ENCODE measurements at regions not wholly inside any gene's neighbourhood (a gene's known extent, or its start where the extent isn't known, plus 50 kb on each side); places are given as distances from the start of the nearest gene placed in this dataset.

DNA sequence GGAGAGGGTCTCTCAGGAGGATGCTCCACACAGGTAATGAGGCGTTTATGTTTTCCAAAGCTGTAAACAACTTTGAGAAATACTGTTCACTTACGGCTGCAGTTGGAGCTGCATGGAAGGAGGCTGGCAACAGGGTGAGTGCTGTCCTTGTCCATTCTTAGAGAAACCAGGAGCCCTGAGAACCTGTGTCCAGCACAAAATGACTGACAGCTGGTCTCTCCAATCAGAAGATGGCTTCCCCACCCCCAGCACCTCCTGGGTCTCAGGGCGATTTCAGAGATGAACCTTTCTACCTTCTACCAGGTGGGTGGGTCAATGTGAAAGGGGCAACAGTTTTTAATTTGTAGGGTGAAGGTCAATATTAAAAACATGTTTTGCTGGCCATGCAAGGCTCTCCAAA lies 353.6 kb downstream of the NPHP4 start:
- H2AFZ ChIP-seq (ENCODE audit: low read length), result no peak overlapping the region
- H3K79me2 ChIP-seq (ENCODE audit: insufficient read depth, low read length), result no peaks in the 10 kb centered on the region
- H3K27ac ChIP-seq (ENCODE audit: low read depth, low read length), result no peak overlapping the region
- no peak overlapping the region for H3K4me3 ChIP-seq (ENCODE audit: insufficient read depth, low read length)
- H3K27me3 ChIP-seq (ENCODE audit: insufficient read depth, low read length), result no peaks in the 10 kb centered on the region
- TF ChIP-seq, protein P1, sequence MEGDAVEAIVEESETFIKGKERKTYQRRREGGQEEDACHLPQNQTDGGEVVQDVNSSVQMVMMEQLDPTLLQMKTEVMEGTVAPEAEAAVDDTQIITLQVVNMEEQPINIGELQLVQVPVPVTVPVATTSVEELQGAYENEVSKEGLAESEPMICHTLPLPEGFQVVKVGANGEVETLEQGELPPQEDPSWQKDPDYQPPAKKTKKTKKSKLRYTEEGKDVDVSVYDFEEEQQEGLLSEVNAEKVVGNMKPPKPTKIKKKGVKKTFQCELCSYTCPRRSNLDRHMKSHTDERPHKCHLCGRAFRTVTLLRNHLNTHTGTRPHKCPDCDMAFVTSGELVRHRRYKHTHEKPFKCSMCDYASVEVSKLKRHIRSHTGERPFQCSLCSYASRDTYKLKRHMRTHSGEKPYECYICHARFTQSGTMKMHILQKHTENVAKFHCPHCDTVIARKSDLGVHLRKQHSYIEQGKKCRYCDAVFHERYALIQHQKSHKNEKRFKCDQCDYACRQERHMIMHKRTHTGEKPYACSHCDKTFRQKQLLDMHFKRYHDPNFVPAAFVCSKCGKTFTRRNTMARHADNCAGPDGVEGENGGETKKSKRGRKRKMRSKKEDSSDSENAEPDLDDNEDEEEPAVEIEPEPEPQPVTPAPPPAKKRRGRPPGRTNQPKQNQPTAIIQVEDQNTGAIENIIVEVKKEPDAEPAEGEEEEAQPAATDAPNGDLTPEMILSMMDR (IDR thresholded peaks at IDR 0.05; ENCODE audit: extremely low read depth, low read depth, low read length), result no peak
- H3K36me3 ChIP-seq (ENCODE audit: insufficient read depth, low read length), result no peaks in the 10 kb centered on the region
- H3K4me1 ChIP-seq (ENCODE audit: insufficient read depth, low read length), result no peaks in the 10 kb centered on the region
- H4K20me1 ChIP-seq (ENCODE audit: insufficient read depth, low read length), result no peaks in the 10 kb centered on the region
- H3K4me2 ChIP-seq (ENCODE audit: insufficient read depth, low read length), result no peak overlapping the region
- H3K9me3 ChIP-seq (ENCODE audit: low read depth, low read length), result no peaks in the 10 kb centered on the region
- DNase-seq (ENCODE audit: insufficient read length, low spot score, missing footprints), result no peak

DNA sequence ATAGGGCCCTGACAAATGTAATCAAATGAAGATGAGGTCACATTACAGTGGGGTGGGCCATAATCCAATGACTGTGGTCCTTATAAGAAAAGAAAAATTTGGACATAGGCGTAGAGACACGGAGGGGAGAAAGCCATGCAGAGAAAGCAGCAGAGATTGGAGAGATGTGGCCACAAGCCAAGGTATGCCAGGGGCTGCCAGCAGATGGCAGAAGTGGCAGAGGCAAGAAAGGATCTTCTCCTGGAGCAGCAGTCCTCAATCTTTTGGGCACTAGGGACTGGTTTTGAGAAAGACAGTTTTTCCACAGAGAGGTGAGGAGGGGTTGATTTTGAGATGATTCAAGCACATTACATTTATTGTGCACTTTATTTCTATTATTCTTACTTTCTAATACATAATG lies 355.1 kb downstream of the NPHP4 start:
- no peak overlapping the region for H3K4me2 ChIP-seq (ENCODE audit: insufficient read depth, low read length)
- H3K9me3 ChIP-seq (ENCODE audit: low read depth, low read length), result peaks cover 2% of the 10 kb centered on the region
- no peaks in the 10 kb centered on the region for H3K27me3 ChIP-seq (ENCODE audit: insufficient read depth, low read length)
- no peaks in the 10 kb centered on the region for H3K79me2 ChIP-seq (ENCODE audit: insufficient read depth, low read length)
- DNase-seq (ENCODE audit: insufficient read length, low spot score, missing footprints), result no peak
- no peaks in the 10 kb centered on the region for H4K20me1 ChIP-seq (ENCODE audit: insufficient read depth, low read length)
- H3K4me1 ChIP-seq (ENCODE audit: insufficient read depth, low read length), result no peaks in the 10 kb centered on the region
- no peaks in the 10 kb centered on the region for H3K36me3 ChIP-seq (ENCODE audit: insufficient read depth, low read length)
- H2AFZ ChIP-seq (ENCODE audit: low read length), result no peak overlapping the region
- no peak overlapping the region for H3K4me3 ChIP-seq (ENCODE audit: insufficient read depth, low read length)
- TF ChIP-seq, protein P1 (IDR thresholded peaks at IDR 0.05; ENCODE audit: extremely low read depth, low read depth, low read length), result peak; percentile 18
- H3K27ac ChIP-seq (ENCODE audit: low read depth, low read length), result no peak overlapping the region

DNA sequence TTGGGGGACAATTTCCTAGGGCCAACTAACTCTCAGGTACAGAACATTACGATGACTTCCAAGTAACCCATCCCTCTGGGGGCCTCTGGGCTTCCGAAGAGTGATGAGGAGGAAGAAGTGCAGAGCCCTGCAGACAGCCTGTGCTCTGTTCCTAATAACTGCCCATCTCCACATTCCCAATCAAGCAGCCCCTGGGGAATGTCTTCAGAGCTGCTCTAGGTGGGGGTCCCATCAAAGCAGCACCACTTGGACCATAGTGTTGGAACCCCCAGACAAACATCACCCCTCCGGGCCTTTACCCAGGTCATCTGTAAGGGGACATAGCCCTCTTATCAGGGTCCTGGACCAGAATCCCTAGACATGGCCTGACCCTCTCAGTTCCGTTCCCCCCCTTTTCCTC lies 357.3 kb downstream of the NPHP4 start:
- H3K27ac ChIP-seq (ENCODE audit: low read depth, low read length), result no peak overlapping the region
- no peaks in the 10 kb centered on the region for H3K4me1 ChIP-seq (ENCODE audit: insufficient read depth, low read length)
- H3K4me3 ChIP-seq (ENCODE audit: insufficient read depth, low read length), result no peak overlapping the region
- TF ChIP-seq, protein P1 (IDR thresholded peaks at IDR 0.05; ENCODE audit: extremely low read depth, low read depth, low read length), result no peak
- no peak for DNase-seq (ENCODE audit: insufficient read length, low spot score, missing footprints)
- H3K27me3 ChIP-seq (ENCODE audit: insufficient read depth, low read length), result no peaks in the 10 kb centered on the region
- H4K20me1 ChIP-seq (ENCODE audit: insufficient read depth, low read length), result no peaks in the 10 kb centered on the region
- no peak overlapping the region for H2AFZ ChIP-seq (ENCODE audit: low read length)
- peaks cover 2% of the 10 kb centered on the region for H3K9me3 ChIP-seq (ENCODE audit: low read depth, low read length)
- H3K36me3 ChIP-seq (ENCODE audit: insufficient read depth, low read length), result no peaks in the 10 kb centered on the region
- H3K4me2 ChIP-seq (ENCODE audit: insufficient read depth, low read length), result no peak overlapping the region
- H3K79me2 ChIP-seq (ENCODE audit: insufficient read depth, low read length), result no peaks in the 10 kb centered on the region

DNA sequence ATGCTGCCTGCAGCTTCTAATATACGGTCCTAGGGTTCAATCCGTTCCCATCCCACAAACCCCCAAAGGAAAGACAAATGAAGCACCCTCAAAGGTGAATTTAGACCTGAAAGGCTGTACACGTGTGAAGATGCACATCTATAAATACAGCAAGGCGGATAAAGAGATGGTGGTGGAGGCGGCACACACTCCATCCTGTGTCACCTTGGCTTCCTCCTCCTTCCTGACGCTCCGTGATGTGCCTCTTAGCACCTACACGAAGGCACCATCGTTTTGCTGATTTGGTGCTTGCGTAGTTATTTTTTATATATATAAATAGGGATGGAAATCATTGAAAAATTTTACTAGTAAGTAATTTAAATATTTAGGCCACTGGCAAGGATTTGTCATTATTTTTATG lies 359.4 kb downstream of the NPHP4 start:
- Histone ChIP-seq H3K4me3 (ENCODE audit: insufficient read depth, low read length) (no peak overlapping the region), H2AFZ (ENCODE audit: low read length) (no peak overlapping the region), H3K27ac (ENCODE audit: low read depth, low read length) (no peak overlapping the region), H3K36me3 (ENCODE audit: insufficient read depth, low read length) (no peaks in the 10 kb centered on the region), H3K9me3 (ENCODE audit: low read depth, low read length) (peaks cover 2% of the 10 kb centered on the region), H4K20me1 (ENCODE audit: insufficient read depth, low read length) (no peaks in the 10 kb centered on the region), H3K27me3 (ENCODE audit: insufficient read depth, low read length) (no peaks in the 10 kb centered on the region), H3K4me1 (ENCODE audit: insufficient read depth, low read length) (no peaks in the 10 kb centered on the region), H3K79me2 (ENCODE audit: insufficient read depth, low read length) (no peaks in the 10 kb centered on the region), H3K4me2 (ENCODE audit: insufficient read depth, low read length) (no peak overlapping the region)
- TF ChIP-seq, protein P1 (IDR thresholded peaks at IDR 0.05; ENCODE audit: extremely low read depth, low read depth, low read length), result no peak
- no peak for DNase-seq (ENCODE audit: insufficient read length, low spot score, missing footprints)
